Endometrial microvascular endothelial cells (primary cell): ENCODE measurements at regions not wholly inside any gene's neighbourhood (a gene's known extent, or its start where the extent isn't known, plus 50 kb on each side); places are given as distances from the start of the nearest gene placed in this dataset.

ENCODE experiments used
- in situ Hi-C: cut with HindIII; loops from 2 replicates; pipeline ENCODE4 v1.10.0; 2017; ENCODE audit warnings: low sequenced_read_pairs, low pct_unique_long_range_greater_than_20kb; ENCODE audit errors: inconsistent ontology term

GRCh38 chr13:108156749-108157148 is 58.6 kb downstream of the LIG4 start:
- in situ Hi-C loops = no loop called here

GRCh38 chr13:108155185-108156106 is 59.9 kb downstream of the LIG4 start:
- in situ Hi-C loops = no loop called here

GRCh38 chr13:108154421-108154858 is 60.9 kb downstream of the LIG4 start:
- in situ Hi-C loops = no loop called here

- in situ Hi-C loops = no loop called here
Measured at GRCh38 chr13:108146642-108147041, 68.7 kb downstream of the LIG4 start.

- in situ Hi-C loops = no loop called here
Measured at GRCh38 chr13:108142702-108143436, 72.5 kb downstream of the LIG4 start.

- in situ Hi-C loops = no loop called here
Measured at GRCh38 chr13:108137176-108137575, 78.2 kb downstream of the LIG4 start.

GRCh38 chr13:108127406-108127805 is 87.9 kb downstream of the LIG4 start:
- in situ Hi-C loops = no loop called here

GRCh38 chr13:108126056-108126455 is 89.3 kb downstream of the LIG4 start:
- in situ Hi-C loops = no loop called here

GRCh38 chr13:108121406-108121805 is 93.9 kb downstream of the LIG4 start:
- in situ Hi-C loops = no loop called here

GRCh38 chr13:108120856-108121255 is 94.5 kb downstream of the LIG4 start:
- in situ Hi-C loops = no loop called here

- in situ Hi-C loops = no loop called here
Measured at GRCh38 chr13:108120302-108120701, 95.0 kb downstream of the LIG4 start.

- in situ Hi-C loops = no loop called here
Measured at GRCh38 chr13:108115738-108116137, 99.6 kb downstream of the LIG4 start.

- in situ Hi-C loops = no loop called here
Measured at GRCh38 chr13:108113407-108113806, 101.9 kb downstream of the LIG4 start.

- in situ Hi-C loops = no loop called here
Measured at GRCh38 chr13:108104736-108105135, 110.6 kb downstream of the LIG4 start.

- in situ Hi-C loops = no loop called here
Measured at GRCh38 chr13:108102771-108103170, 112.6 kb downstream of the LIG4 start.

- in situ Hi-C loops = no loop called here
Measured at GRCh38 chr13:108096301-108096915, 118.9 kb downstream of the LIG4 start.

GRCh38 chr13:108095036-108095435 is 120.3 kb downstream of the LIG4 start:
- in situ Hi-C loops = no loop called here

- in situ Hi-C loops = no loop called here
Measured at GRCh38 chr13:108093616-108094015, 121.7 kb downstream of the LIG4 start.

GRCh38 chr13:108087810-108088209 is 127.5 kb downstream of the LIG4 start:
- in situ Hi-C loops = no loop called here

GRCh38 chr13:108086678-108087077 is 128.7 kb downstream of the LIG4 start:
- in situ Hi-C loops = no loop called here
